H9 (cell line): ENCODE measurements at regions not wholly inside any gene's neighbourhood (a gene's known extent, or its start where the extent isn't known, plus 50 kb on each side); places are given as distances from the start of the nearest gene placed in this dataset.

ENCODE experiments used
- DNase-seq: peaks from one replicate; pipeline ENCODE4 v3.0.0-alpha.2; 2017
- H2AFZ ChIP-seq: one replicate; pipeline ENCODE4 v1.6.1; 2013; ENCODE audit warnings: mild to moderate bottlenecking, low read length, control low read depth, moderate library complexity
- H2AK5ac ChIP-seq: 2 replicates; pipeline ENCODE4 v1.6.1; 2013; ENCODE audit warnings: low read length, control low read depth, mixed read lengths; ENCODE audit not compliant: insufficient read length
- H2BK120ac ChIP-seq: one replicate; pipeline ENCODE4 v1.6.1; 2013; ENCODE audit warnings: low read depth, mild to moderate bottlenecking, low read length, control low read depth, inconsistent platforms; ENCODE audit not compliant: poor library complexity, severe bottlenecking
- H2BK12ac ChIP-seq: 2 replicates; pipeline ENCODE4 v1.6.1; 2013; ENCODE audit warnings: low read length, control low read depth, mixed read lengths, low read depth; ENCODE audit not compliant: insufficient read length
- H2BK15ac ChIP-seq: 2 replicates; pipeline ENCODE4 v1.6.1; 2013; ENCODE audit warnings: low read depth, low read length, control low read depth
- H2BK20ac ChIP-seq: one replicate; pipeline ENCODE4 v1.6.1; 2013; ENCODE audit warnings: low read depth, mild to moderate bottlenecking, low read length, control low read depth, inconsistent platforms; ENCODE audit not compliant: poor library complexity, severe bottlenecking
- H2BK5ac ChIP-seq: 2 replicates; pipeline ENCODE4 v1.6.1; 2013; ENCODE audit warnings: low read length, control low read depth, mixed read lengths; ENCODE audit not compliant: insufficient read length
- H3K14ac ChIP-seq: 2 replicates; pipeline ENCODE4 v1.6.1; 2013; ENCODE audit warnings: low read length, control low read depth; ENCODE audit not compliant: insufficient read depth
- H3K18ac ChIP-seq: 2 replicates; pipeline ENCODE4 v1.6.1; 2013; ENCODE audit warnings: low read depth, mild to moderate bottlenecking, mixed read lengths, low read length, control low read depth; ENCODE audit not compliant: insufficient read length
- H3K23ac ChIP-seq: 2 replicates; pipeline ENCODE4 v1.6.1; 2013; ENCODE audit warnings: low read length, control low read depth, mixed read lengths, low read depth; ENCODE audit not compliant: insufficient read length
- H3K23me2 ChIP-seq: 2 replicates; pipeline ENCODE4 v1.6.1; 2013; ENCODE audit warnings: low read depth, mild to moderate bottlenecking, mixed read lengths, low read length, control low read depth; ENCODE audit not compliant: insufficient read length, poor library complexity, severe bottlenecking
- H3K27ac ChIP-seq: 2 replicates; pipeline ENCODE4 v1.5.1; 2013; ENCODE audit warnings: low read length, control low read depth, mixed read lengths, low read depth; ENCODE audit not compliant: insufficient read length
- H3K27me3 ChIP-seq: 2 replicates; pipeline ENCODE4 v1.6.1; 2013; ENCODE audit warnings: low read length, control low read depth, inconsistent platforms; ENCODE audit not compliant: insufficient read depth
- H3K4ac ChIP-seq: 2 replicates; pipeline ENCODE4 v1.6.1; 2013; ENCODE audit warnings: low read depth, mild to moderate bottlenecking, control low read depth, inconsistent platforms, low read length, moderate library complexity
- H3K4me1 ChIP-seq: 2 replicates; pipeline ENCODE4 v1.6.1; 2013; ENCODE audit warnings: low read length, control low read depth, inconsistent platforms; ENCODE audit not compliant: insufficient read depth
- H3K4me2 ChIP-seq: 2 replicates; pipeline ENCODE4 v1.6.1; 2013; ENCODE audit warnings: low read length, control low read depth, mixed read lengths; ENCODE audit not compliant: insufficient read length, insufficient read depth
- H3K56ac ChIP-seq: 2 replicates; pipeline ENCODE4 v1.6.1; 2013; ENCODE audit warnings: low read depth, mild to moderate bottlenecking, mixed read lengths, low read length, control low read depth; ENCODE audit not compliant: insufficient read length
- H3K79me1 ChIP-seq: 2 replicates; pipeline ENCODE4 v1.6.1; 2013; ENCODE audit warnings: low read depth, mild to moderate bottlenecking, moderate library complexity, low read length, control low read depth, inconsistent platforms; ENCODE audit not compliant: insufficient read depth, poor library complexity, severe bottlenecking
- H3K79me2 ChIP-seq: 2 replicates; pipeline ENCODE4 v1.6.1; 2013; ENCODE audit warnings: low read length, control low read depth, inconsistent platforms; ENCODE audit not compliant: insufficient read depth
- H3K9ac ChIP-seq: 2 replicates; pipeline ENCODE4 v1.6.1; 2013; ENCODE audit warnings: low read length, control low read depth, mixed read lengths; ENCODE audit not compliant: insufficient read length; ENCODE audit errors: extremely low read depth
- H3K9me3 ChIP-seq: one replicate; pipeline ENCODE4 v1.6.1; 2013; ENCODE audit warnings: low read depth, low read length, inconsistent platforms; ENCODE audit not compliant: control insufficient read depth
- H3T11ph ChIP-seq: one replicate; pipeline ENCODE4 v1.6.1; 2013; ENCODE audit warnings: mild to moderate bottlenecking, low read length, control low read depth, inconsistent platforms
- H4K20me1 ChIP-seq: one replicate; pipeline ENCODE4 v1.6.1; 2013; ENCODE audit not compliant: control insufficient read depth, insufficient read length, insufficient read depth
- H4K5ac ChIP-seq: 2 replicates; pipeline ENCODE4 v1.6.1; 2013; ENCODE audit warnings: low read depth, mild to moderate bottlenecking, mixed read lengths, low read length, control low read depth; ENCODE audit not compliant: insufficient read length
- H4K8ac ChIP-seq: replicated peaks from 2 replicates; pipeline ENCODE4 v1.6.1; 2013; ENCODE audit warnings: low read length, control low read depth, mixed read lengths, low read depth; ENCODE audit not compliant: insufficient read length
- H4K91ac ChIP-seq: 2 replicates; pipeline ENCODE4 v1.6.1; 2013; ENCODE audit warnings: low read depth, mild to moderate bottlenecking, moderate library complexity, mixed read lengths, low read length, control low read depth; ENCODE audit not compliant: insufficient read length
- H3K27ac Mint-ChIP-seq, 3 experiments: 2 replicates in 2 of 3; 3 replicates in 1 of 3; pipeline ENCODE4 v1.8.0; 2020 to 2021; ENCODE audit warnings: mixed read lengths in 3 of 3, mild to moderate bottlenecking in 1 of 3, moderate library complexity in 1 of 3
- H3K27me3 Mint-ChIP-seq: 2 replicates; pipeline ENCODE4 v1.8.0; 2021; ENCODE audit warnings: low read depth, mild to moderate bottlenecking, moderate library complexity, mixed read lengths
- H3K36me3 Mint-ChIP-seq, 3 experiments: 2 replicates in 2 of 3; 3 replicates in 1 of 3; pipeline ENCODE4 v1.8.0; 2020 to 2021; ENCODE audit warnings: low read depth in 3 of 3, mixed read lengths in 3 of 3; ENCODE audit not compliant: insufficient read depth in 1 of 3
- H3K4me1 Mint-ChIP-seq, 2 experiments: 2 replicates each; pipeline ENCODE4 v1.8.0; 2020; ENCODE audit warnings: mixed read lengths in 2 of 2
- H3K4me3 Mint-ChIP-seq, 2 experiments: 2 replicates in 1 of 2; 3 replicates in 1 of 2; pipeline ENCODE4 v1.8.0; 2020 to 2021; ENCODE audit warnings: mild to moderate bottlenecking in 2 of 2, mixed read lengths in 2 of 2, moderate library complexity in 1 of 2
- H3K9me3 Mint-ChIP-seq, 2 experiments: 2 replicates in 1 of 2; 3 replicates in 1 of 2; pipeline ENCODE4 v1.8.0; 2020; ENCODE audit warnings: mild to moderate bottlenecking in 2 of 2, mixed read lengths in 2 of 2, moderate library complexity in 1 of 2
- CTCF ChIP-seq: fragments of 200-600 bp; sonication (generic); conservative IDR thresholded peaks from 3 replicates; pipeline ENCODE4 v1.8.0; 2021; ENCODE audit warnings: antibody characterized with exemption, mild to moderate bottlenecking
- WGBS: extraction: QIAGEN DNeasy Blood & Tissue Kit; methylation state at CpG from one replicate; pipeline ENCODE4 v1.1.7; 2013; ENCODE audit warnings: missing lambda C conversion rate, low lambda C conversion rate, mixed read lengths; ENCODE audit not compliant: insufficient read length; ENCODE audit errors: extremely low coverage; 5-methylcytosine and 5-hydroxymethylcytosine counted together

DNA sequence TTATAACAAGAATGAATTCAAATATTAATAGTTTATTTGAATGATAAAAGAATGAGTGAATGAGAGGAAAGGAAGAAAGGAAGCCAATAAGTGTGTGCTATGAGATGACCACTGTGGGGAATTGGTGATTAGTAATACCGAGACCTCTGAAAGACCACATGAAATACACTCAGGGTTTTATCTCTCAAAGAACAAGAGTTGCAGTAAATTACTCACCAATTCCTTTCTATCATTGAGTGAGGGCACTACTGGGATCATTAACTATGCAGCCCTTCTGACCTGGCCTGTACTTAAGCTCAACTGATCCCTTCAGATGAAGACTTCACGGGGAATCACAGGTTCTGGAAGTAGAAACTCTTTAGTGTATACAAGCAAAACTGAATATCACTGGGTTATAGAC is 1636.1 kb downstream of the SLITRK5 start:
- Histone ChIP-seq H3K79me1 (no peaks in the 10 kb centered on the region), H3K23ac (no peak overlapping the region), H4K91ac (no peak overlapping the region), H4K5ac (no peak overlapping the region), H3K14ac (no peak overlapping the region), H3K56ac (no peak overlapping the region), H2BK20ac (no peak overlapping the region), H3K27ac (no peak overlapping the region), H3K9ac (no peak overlapping the region), H4K8ac (no peak overlapping the region), H3K79me2 (no peaks in the 10 kb centered on the region), H2BK15ac (no peak overlapping the region), H3K4ac (no peak overlapping the region), H3K4me1 (no peaks in the 10 kb centered on the region), H2AFZ (no peak overlapping the region), H3K18ac (no peak overlapping the region), H2BK12ac (no peak overlapping the region), H3K27me3 (no peaks in the 10 kb centered on the region), H2BK5ac (no peak overlapping the region), H3K23me2 (no peaks in the 10 kb centered on the region), H3K4me2 (no peak overlapping the region), H3K9me3 (no peaks in the 10 kb centered on the region), H3T11ph (no peak overlapping the region), H2BK120ac (no peak overlapping the region), H2AK5ac (no peak overlapping the region), H4K20me1 (no peaks in the 10 kb centered on the region)
- Mint-ChIP-seq H3K27ac (no peak overlapping the region), H3K4me3 (no peak overlapping the region), H3K27me3 (no peaks in the 10 kb centered on the region), H3K4me1 (no peaks in the 10 kb centered on the region), H3K36me3 (no peaks in the 10 kb centered on the region), H3K9me3 (no peaks in the 10 kb centered on the region)
- WGBS: no CpG with 5 or more reads among the region's 2 CpGs
- TF ChIP-seq CTCF: no peak
- DNase-seq: no peak
